PC-3 (cell line): ENCODE measurements at regions not wholly inside any gene's neighbourhood (a gene's known extent, or its start where the extent isn't known, plus 50 kb on each side); places are given as distances from the start of the nearest gene placed in this dataset.

ENCODE experiments used
- ATAC-seq: fragments of 200-7000 bp; cut with Tn5 transposase; 2 replicates; pipeline ENCODE4 v1.9.1; 2020; ENCODE audit warnings: mild to moderate bottlenecking, moderate library complexity
- BruUV-seq: library from RNA; stranded (reverse); fragments of 400-500 nt; replicated peaks from 2 replicates; lab custom pipeline; 2021; lab: Mats Ljungman, UMichigan
- CTCF ChIA-PET: fragments of 300-600 bp; sonication (Branson Sonifier 250); formaldehyde crosslinking; loops from one replicate; lab custom pipeline; 2022; ENCODE audit warnings: antibody characterized with exemption; lab: Charles Lee
- POLR2A ChIA-PET: fragments of 300-600 bp; sonication (Branson Sonifier 250); formaldehyde crosslinking; loops from one replicate; lab custom pipeline; 2022; ENCODE audit warnings: antibody characterized with exemption; ENCODE audit not compliant: unreplicated experiment; lab: Charles Lee
- DNase-seq: peaks from one replicate; pipeline ENCODE4 v3.0.0-alpha.2; 2015
- H2AFZ ChIP-seq: fragments of 300-600 bp; sonication (generic); 2 replicates; pipeline ENCODE4 v1.6.0; 2016; ENCODE audit warnings: antibody characterized with exemption, low read length
- H3F3A ChIP-seq: fragments of 300-600 bp; sonication (generic); one replicate; pipeline ENCODE4 v1.6.0; 2017; ENCODE audit warnings: antibody characterized with exemption, low read length, control low read depth, mild to moderate bottlenecking; ENCODE audit not compliant: unreplicated experiment
- H3K27ac ChIP-seq: fragments of 300-600 bp; sonication (generic); 2 replicates; pipeline ENCODE4 v1.5.1; 2016; ENCODE audit warnings: mild to moderate bottlenecking, low read length
- H3K27me3 ChIP-seq: fragments of 300-600 bp; sonication (generic); 2 replicates; pipeline ENCODE4 v1.6.1; 2016; ENCODE audit warnings: low read length, mixed read lengths
- H3K36me3 ChIP-seq: fragments of 300-600 bp; sonication (generic); 2 replicates; pipeline ENCODE4 v1.6.1; 2016; ENCODE audit warnings: low read depth, mixed run types, low read length, mixed read lengths
- H3K4me1 ChIP-seq: fragments of 300-600 bp; sonication (generic); 2 replicates; pipeline ENCODE4 v1.5.1; 2016; ENCODE audit warnings: low read length; ENCODE audit not compliant: insufficient read depth
- H3K4me2 ChIP-seq: fragments of 300-600 bp; sonication (generic); 2 replicates; pipeline ENCODE4 v1.6.0; 2016; ENCODE audit warnings: low read length
- H3K4me3 ChIP-seq: fragments of 300-600 bp; sonication (generic); 2 replicates; pipeline ENCODE4 v1.5.1; 2016; ENCODE audit warnings: mild to moderate bottlenecking, low read length, mixed read lengths
- H3K79me2 ChIP-seq: fragments of 300-600 bp; sonication (generic); 2 replicates; pipeline ENCODE4 v1.6.1; 2017; ENCODE audit warnings: low read length, mixed read lengths
- H3K9ac ChIP-seq: fragments of 300-600 bp; sonication (generic); 2 replicates; pipeline ENCODE4 v1.6.0; 2016; ENCODE audit warnings: mild to moderate bottlenecking, low read length
- H3K9me2 ChIP-seq: fragments of 300-600 bp; sonication (generic); replicated peaks from 2 replicates; pipeline ENCODE4 v1.6.1; 2016; ENCODE audit warnings: mixed run types, low read length, mixed read lengths
- H3K9me3 ChIP-seq: fragments of 300-600 bp; sonication (generic); 2 replicates; pipeline ENCODE4 v1.6.1; 2016; ENCODE audit warnings: low read length, mixed read lengths
- H4K20me1 ChIP-seq: fragments of 300-600 bp; sonication (generic); 2 replicates; pipeline ENCODE4 v1.6.1; 2016; ENCODE audit warnings: low read length, mixed read lengths
- CTCF ChIP-seq: fragments of 300-600 bp; sonication (generic); conservative IDR thresholded peaks from 2 replicates; pipeline ENCODE4 v1.5.1; 2017; ENCODE audit warnings: antibody characterized with exemption, low read depth, mild to moderate bottlenecking, low read length
- EZH2 ChIP-seq: fragments of 300-600 bp; sonication (generic); IDR thresholded peaks from one replicate; pipeline ENCODE4 v1.6.1; 2017; ENCODE audit warnings: antibody characterized with exemption, mild to moderate bottlenecking, low read length; ENCODE audit not compliant: unreplicated experiment
- EZH2phosphoT487 ChIP-seq: fragments of 300-600 bp; sonication (generic); IDR thresholded peaks from 2 replicates; pipeline ENCODE4 v1.6.1; 2018; ENCODE audit warnings: mild to moderate bottlenecking, antibody characterized with exemption, low read length, borderline replicate concordance
- intact Hi-C: fragments of 100-400 bp; cut with micrococcal nuclease; formaldehyde crosslinking; loops from 2 replicates; pipeline ENCODE4 v1.9.0; 2023

DNA sequence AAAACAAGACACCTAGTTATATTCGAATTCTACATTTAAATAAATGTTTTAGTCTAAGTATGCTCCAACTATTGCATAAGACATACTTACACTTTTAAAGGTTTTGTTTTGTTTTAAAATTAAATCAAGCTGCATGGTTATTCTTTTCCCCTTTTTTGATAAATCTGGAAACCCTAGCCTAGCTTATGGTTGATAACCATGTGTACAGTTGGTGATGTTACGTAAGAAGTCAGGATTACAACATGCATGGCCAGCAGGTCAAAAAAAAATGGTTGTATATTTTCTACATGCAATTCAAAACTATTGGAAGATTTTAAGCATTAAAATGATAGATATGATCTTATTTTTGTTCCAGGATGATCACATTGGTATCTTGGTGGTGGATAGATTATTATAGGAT, 1600.6 kb downstream of the PLA2G4A start:
- H3K79me2 ChIP-seq = no peaks in the 10 kb centered on the region
- POLR2A ChIA-PET = no interaction called here
- no peaks in the 10 kb centered on the region for H3F3A ChIP-seq
- no peaks in the 10 kb centered on the region for H3K27me3 ChIP-seq
- H3K4me3 ChIP-seq = no peak overlapping the region
- ATAC-seq = no peak
- H3K9ac ChIP-seq = no peak overlapping the region
- H3K9me2 ChIP-seq = no peaks in the 10 kb centered on the region
- no peaks in the 10 kb centered on the region for H3K9me3 ChIP-seq
- intact Hi-C loops = no loop called here
- H3K4me1 ChIP-seq = peaks cover 6% of the 10 kb centered on the region; the same call in 1 of the 2 replicates
- H3K27ac ChIP-seq = no peak overlapping the region
- CTCF ChIA-PET = no interaction called here
- H4K20me1 ChIP-seq = no peaks in the 10 kb centered on the region
- no TSS peak for BruUV-seq
- DNase-seq = no peak
- H3K36me3 ChIP-seq = no peaks in the 10 kb centered on the region
- TF ChIP-seq CTCF = no peak
- TF ChIP-seq EZH2 = no peak
- no peak for TF ChIP-seq EZH2phosphoT487
- H2AFZ ChIP-seq = no peak overlapping the region
- H3K4me2 ChIP-seq = no peak overlapping the region

GRCh38 chr1:188432427-188432826, 1603.7 kb downstream of the PLA2G4A start:
- POLR2A ChIA-PET = no interaction called here
- no peak overlapping the region for H3K27ac ChIP-seq
- no peak for ATAC-seq

More at GRCh38 chr1:188432427-188432826, 1603.7 kb downstream of the PLA2G4A start:
- no TSS peak for BruUV-seq
- no peaks in the 10 kb centered on the region for H3F3A ChIP-seq
- intact Hi-C loops = no loop called here
- no peak overlapping the region for H3K9ac ChIP-seq
- H3K4me1 ChIP-seq = no peaks in the 10 kb centered on the region
- H3K36me3 ChIP-seq = no peaks in the 10 kb centered on the region
- H3K4me2 ChIP-seq = no peak overlapping the region
- no peaks in the 10 kb centered on the region for H4K20me1 ChIP-seq
- H3K9me2 ChIP-seq = no peaks in the 10 kb centered on the region
- H2AFZ ChIP-seq = no peak overlapping the region
- CTCF ChIA-PET = no interaction called here
- H3K9me3 ChIP-seq = no peaks in the 10 kb centered on the region
- TF ChIP-seq EZH2phosphoT487 (no peak), EZH2 (no peak), CTCF (no peak)
- H3K4me3 ChIP-seq = no peak overlapping the region
- H3K79me2 ChIP-seq = no peaks in the 10 kb centered on the region
- DNase-seq = no peak
- no peaks in the 10 kb centered on the region for H3K27me3 ChIP-seq
